ENCODE measurements at regions not wholly inside any gene's neighbourhood (a gene's known extent, or its start where the extent isn't known, plus 50 kb on each side); places are given as distances from the start of the nearest gene placed in this dataset.

- intact Hi-C loops (cut with DNase I; ENCODE audit: low total_unique reads): no loop called here
- no peaks in the 10 kb centered on the region for H3K27me3 ChIP-seq (replicated peaks in 1 of 7)
- WGBS, 5 donors: 81 to 90% (median 89%) methylated on average over 6 of the region's 6 CpGs
- DNase-seq: no peak
- H3K27ac ChIP-seq: no peak overlapping the region
- no peak overlapping the region for H3K4me3 ChIP-seq
- TF ChIP-seq CTCF (IDR thresholded peaks at IDR 0.05 in 8 of 11, conservative IDR thresholded peaks at IDR 0.05 in 3 of 11) (no peak), POLR2AphosphoS5 (IDR thresholded peaks at IDR 0.05) (no peak), POLR2A (IDR thresholded peaks at IDR 0.05) (no peak)
- no peaks in the 10 kb centered on the region for H3K36me3 ChIP-seq
- peaks cover 0 to 5% (median 0%) of the 10 kb centered on the region in 8 donors for H3K9me3 ChIP-seq
- no peaks in the 10 kb centered on the region for H3K4me1 ChIP-seq
Observed at GRCh38 chr16:72357910-72358309, 186.0 kb upstream of the PMFBP1 start.

DNA sequence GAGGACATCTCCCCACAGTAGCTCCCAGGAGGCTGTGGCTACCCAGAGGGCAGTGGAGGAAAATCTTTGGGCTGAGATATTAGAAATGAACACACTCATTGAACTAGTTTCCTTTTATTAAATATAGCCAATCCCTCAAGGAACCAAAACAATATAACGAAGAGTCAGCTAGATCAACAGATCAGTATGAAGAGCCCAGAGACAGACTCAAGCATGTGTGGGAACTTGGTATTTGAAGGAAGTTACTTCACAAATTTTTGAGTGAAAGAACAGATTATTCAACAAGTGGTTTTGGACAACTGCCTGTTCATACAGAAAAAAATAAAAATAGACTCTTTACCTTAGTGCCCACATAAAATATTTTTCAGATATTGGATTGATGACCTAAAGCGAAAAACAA is 183.6 kb upstream of the PMFBP1 start:
- 72 to 88% (median 79%) methylated on average over 2 of the region's 2 CpGs for WGBS, 5 donors
- TF ChIP-seq POLR2A (IDR thresholded peaks at IDR 0.05) (no peak), POLR2AphosphoS5 (IDR thresholded peaks at IDR 0.05) (no peak), CTCF (IDR thresholded peaks at IDR 0.05 in 8 of 11, conservative IDR thresholded peaks at IDR 0.05 in 3 of 11) (no peak)
- no peaks in the 10 kb centered on the region for H3K4me1 ChIP-seq
- no peaks in the 10 kb centered on the region for H3K36me3 ChIP-seq
- no peak for DNase-seq
- intact Hi-C loops (cut with DNase I; ENCODE audit: low total_unique reads): no loop called here
- H3K4me3 ChIP-seq: no peak overlapping the region
- no peaks in the 10 kb centered on the region for H3K27me3 ChIP-seq (replicated peaks in 1 of 7)
- H3K27ac ChIP-seq: no peak overlapping the region
- peaks cover 0 to 5% (median 0%) of the 10 kb centered on the region in 8 donors for H3K9me3 ChIP-seq

- WGBS, 5 donors: 88 to 93% (median 90%) methylated on average over 3 of the region's 3 CpGs
- Histone ChIP-seq H3K9me3 (peaks cover 0 to 5% (median 0%) of the 10 kb centered on the region in 8 donors), H3K4me1 (no peaks in the 10 kb centered on the region), H3K27me3 (replicated peaks in 1 of 7) (no peaks in the 10 kb centered on the region), H3K4me3 (no peak overlapping the region), H3K27ac (no peak overlapping the region), H3K36me3 (no peaks in the 10 kb centered on the region)
- intact Hi-C loops (cut with DNase I; ENCODE audit: low total_unique reads): no loop called here
- TF ChIP-seq POLR2AphosphoS5 (IDR thresholded peaks at IDR 0.05) (no peak), CTCF (IDR thresholded peaks at IDR 0.05 in 8 of 11, conservative IDR thresholded peaks at IDR 0.05 in 3 of 11) (no peak), POLR2A (IDR thresholded peaks at IDR 0.05) (no peak)
- DNase-seq: no peak
Observed at GRCh38 chr16:72349719-72350118, 177.8 kb upstream of the PMFBP1 start.

DNA sequence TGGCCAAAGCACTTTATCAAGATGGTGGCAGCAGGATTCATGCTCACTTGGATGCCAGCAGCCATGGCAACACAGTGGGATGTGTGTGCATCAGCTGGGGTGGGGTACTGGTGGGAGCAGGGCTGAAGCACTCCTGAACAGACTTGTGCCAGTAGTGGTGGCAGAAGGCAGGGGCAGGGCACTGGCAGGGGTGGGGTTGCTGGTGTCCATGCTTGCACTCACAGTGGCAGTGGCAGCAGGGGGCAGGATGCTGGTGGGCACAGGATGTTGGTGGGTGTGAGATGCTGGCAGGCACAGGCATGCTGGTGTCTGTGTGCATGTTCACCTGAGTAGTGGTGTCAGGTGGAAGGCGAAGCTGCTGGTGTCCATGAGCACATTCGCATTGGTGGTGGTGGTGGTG is 161.0 kb upstream of the PMFBP1 start:
- H3K36me3 ChIP-seq: no peaks in the 10 kb centered on the region
- H3K27ac ChIP-seq: no peak overlapping the region
- no peak overlapping the region for H3K4me3 ChIP-seq
- TF ChIP-seq POLR2A (IDR thresholded peaks at IDR 0.05) (no peak), POLR2AphosphoS5 (IDR thresholded peaks at IDR 0.05) (no peak), CTCF (IDR thresholded peaks at IDR 0.05 in 8 of 11, conservative IDR thresholded peaks at IDR 0.05 in 3 of 11) (no peak)
- no peaks in the 10 kb centered on the region for H3K27me3 ChIP-seq (replicated peaks in 1 of 7)
- DNase-seq: no peak
- H3K9me3 ChIP-seq: peaks cover 0 to 80% (median 63%) of the 10 kb centered on the region in 8 donors
- WGBS, 5 donors: 76 to 100% (median 93%) methylated on average over 2 of the region's 2 CpGs
- intact Hi-C loops (cut with DNase I; ENCODE audit: low total_unique reads): no loop called here
- no peaks in the 10 kb centered on the region for H3K4me1 ChIP-seq
